Vagina (tissue), 2 donors: ENCODE measurements at regions not wholly inside any gene's neighbourhood (a gene's known extent, or its start where the extent isn't known, plus 50 kb on each side); places are given as distances from the start of the nearest gene placed in this dataset.

ENCODE experiments used
- DNase-seq, 2 donors: peaks; one replicate each; pipeline ENCODE4 v3.0.0-alpha.2; 2017; ENCODE audit errors: extremely low spot score in 2 of 2
- H3K27ac ChIP-seq: fragments of 200-600 bp; sonication (generic); one replicate; pipeline ENCODE4 v1.5.1; 2019
- H3K27me3 ChIP-seq: fragments of 200-600 bp; sonication (generic); one replicate; pipeline ENCODE4 v1.5.1; 2019
- H3K36me3 ChIP-seq, 2 donors: fragments of 200-600 bp; sonication (generic); one replicate each; pipeline ENCODE4 v1.5.1; 2017 to 2019
- H3K4me1 ChIP-seq: fragments of 200-600 bp; sonication (generic); one replicate; pipeline ENCODE4 v1.5.1; 2019
- H3K4me3 ChIP-seq, 2 donors: fragments of 200-600 bp; sonication (generic); 1 replicate in 1 of 2; 2 replicates in 1 of 2; pipeline ENCODE4 v1.5.1; 2016 to 2019
- H3K9me3 ChIP-seq: fragments of 200-600 bp; sonication (generic); one replicate; pipeline ENCODE4 v1.5.1; 2019
- CTCF ChIP-seq, 3 experiments: fragments of 450-650 bp in 2 of 3; fragments of 200-600 bp in 1 of 3; sonication (generic) in 1 of 3; IDR thresholded peaks; one replicate each; pipeline ENCODE4 v1.5.1; 2017 to 2019; ENCODE audit warnings: antibody characterized with exemption in 3 of 3, mild to moderate bottlenecking in 2 of 3, moderate library complexity in 2 of 3
- POLR2A ChIP-seq, 2 donors: fragments of 450-650 bp; IDR thresholded peaks; one replicate each; pipeline ENCODE4 v1.6.1; 2017; ENCODE audit warnings: antibody characterized with exemption in 2 of 2, mild to moderate bottlenecking in 2 of 2, moderate library complexity in 2 of 2
- POLR2AphosphoS5 ChIP-seq, 2 donors: sonication (generic); formaldehyde crosslinking; IDR thresholded peaks; one replicate each; pipeline ENCODE4 v1.9.0; 2017; ENCODE audit warnings: antibody characterized with exemption in 2 of 2, mild to moderate bottlenecking in 2 of 2, low read depth in 1 of 2; ENCODE audit not compliant: insufficient read depth in 1 of 2
- intact Hi-C: fragments of 100-400 bp; cut with DNase I; formaldehyde crosslinking; loops from one replicate; pipeline ENCODE4 v1.15.1; 2023

- TF ChIP-seq CTCF (IDR thresholded peaks at IDR 0.05) (no peak), POLR2A (IDR thresholded peaks at IDR 0.05) (no peak)
- no peaks in the 10 kb centered on the region for H3K4me1 ChIP-seq
- no peak for DNase-seq
- no peak overlapping the region for H3K27ac ChIP-seq
- H3K36me3 ChIP-seq = no peaks in the 10 kb centered on the region
- H3K9me3 ChIP-seq = no peaks in the 10 kb centered on the region
- no peaks in the 10 kb centered on the region for H3K27me3 ChIP-seq
- H3K4me3 ChIP-seq = no peak overlapping the region
- intact Hi-C loops = no loop called here
Observed at GRCh38 chr14:97402279-97402678, 605.1 kb downstream of the VRK1 start.

- no peak overlapping the region for H3K27ac ChIP-seq
Observed at GRCh38 chr14:97407701-97408407, 610.7 kb downstream of the VRK1 start.

GRCh38 chr14:97408503-97408902 lies 611.3 kb downstream of the VRK1 start:
- intact Hi-C loops = no loop called here
- no peaks in the 10 kb centered on the region for H3K36me3 ChIP-seq
- no peak overlapping the region for H3K27ac ChIP-seq
- no peaks in the 10 kb centered on the region for H3K9me3 ChIP-seq
- TF ChIP-seq CTCF (IDR thresholded peaks at IDR 0.05) (no peak), POLR2A (IDR thresholded peaks at IDR 0.05) (no peak), POLR2AphosphoS5 (IDR thresholded peaks at IDR 0.05; ENCODE audit: insufficient read depth in 1 of 2, low read depth in 1 of 2) (no peak)
- no peak for DNase-seq
- no peaks in the 10 kb centered on the region for H3K4me1 ChIP-seq
- no peak overlapping the region for H3K4me3 ChIP-seq
- no peaks in the 10 kb centered on the region for H3K27me3 ChIP-seq

More at GRCh38 chr14:97407701-97408407, 610.7 kb downstream of the VRK1 start:
- DNase-seq = no peak
- H3K36me3 ChIP-seq = no peaks in the 10 kb centered on the region
- no peaks in the 10 kb centered on the region for H3K27me3 ChIP-seq
- intact Hi-C loops = no loop called here
- no peaks in the 10 kb centered on the region for H3K4me1 ChIP-seq
- no peak overlapping the region for H3K4me3 ChIP-seq
- H3K9me3 ChIP-seq = no peaks in the 10 kb centered on the region
- TF ChIP-seq POLR2AphosphoS5 (IDR thresholded peaks at IDR 0.05; ENCODE audit: insufficient read depth in 1 of 2, low read depth in 1 of 2) = no peak
- no peak for TF ChIP-seq CTCF (IDR thresholded peaks at IDR 0.05)
- TF ChIP-seq POLR2A (IDR thresholded peaks at IDR 0.05) = no peak

GRCh38 chr14:97408937-97409815 lies 612.0 kb downstream of the VRK1 start:
- Histone ChIP-seq H3K9me3 (no peaks in the 10 kb centered on the region), H3K4me1 (no peaks in the 10 kb centered on the region), H3K27ac (no peak overlapping the region), H3K27me3 (no peaks in the 10 kb centered on the region), H3K4me3 (no peak overlapping the region), H3K36me3 (no peaks in the 10 kb centered on the region)
- TF ChIP-seq POLR2AphosphoS5 (IDR thresholded peaks at IDR 0.05; ENCODE audit: insufficient read depth in 1 of 2, low read depth in 1 of 2) (no peak), POLR2A (IDR thresholded peaks at IDR 0.05) (no peak), CTCF (IDR thresholded peaks at IDR 0.05) (no peak)
- intact Hi-C loops = no loop called here
- no peak for DNase-seq
